HUDEP-2 (cell line): ENCODE measurements at regions not wholly inside any gene's neighbourhood (a gene's known extent, or its start where the extent isn't known, plus 50 kb on each side); places are given as distances from the start of the nearest gene placed in this dataset.

Source experiments
- DNase-seq, 76 experiments: peaks; one replicate each; lab custom pipeline; 2025; ENCODE audit not compliant: unreplicated experiment in 76 of 76; lab: John Stamatoyannopoulos, UW

- no peak for DNase-seq
Measured at GRCh38 chr4:180054291-180054690, 2188.9 kb upstream of the TENM3 start.

- DNase-seq = no peak
Measured at GRCh38 chr4:180057299-180057721, 2185.9 kb upstream of the TENM3 start.

DNA sequence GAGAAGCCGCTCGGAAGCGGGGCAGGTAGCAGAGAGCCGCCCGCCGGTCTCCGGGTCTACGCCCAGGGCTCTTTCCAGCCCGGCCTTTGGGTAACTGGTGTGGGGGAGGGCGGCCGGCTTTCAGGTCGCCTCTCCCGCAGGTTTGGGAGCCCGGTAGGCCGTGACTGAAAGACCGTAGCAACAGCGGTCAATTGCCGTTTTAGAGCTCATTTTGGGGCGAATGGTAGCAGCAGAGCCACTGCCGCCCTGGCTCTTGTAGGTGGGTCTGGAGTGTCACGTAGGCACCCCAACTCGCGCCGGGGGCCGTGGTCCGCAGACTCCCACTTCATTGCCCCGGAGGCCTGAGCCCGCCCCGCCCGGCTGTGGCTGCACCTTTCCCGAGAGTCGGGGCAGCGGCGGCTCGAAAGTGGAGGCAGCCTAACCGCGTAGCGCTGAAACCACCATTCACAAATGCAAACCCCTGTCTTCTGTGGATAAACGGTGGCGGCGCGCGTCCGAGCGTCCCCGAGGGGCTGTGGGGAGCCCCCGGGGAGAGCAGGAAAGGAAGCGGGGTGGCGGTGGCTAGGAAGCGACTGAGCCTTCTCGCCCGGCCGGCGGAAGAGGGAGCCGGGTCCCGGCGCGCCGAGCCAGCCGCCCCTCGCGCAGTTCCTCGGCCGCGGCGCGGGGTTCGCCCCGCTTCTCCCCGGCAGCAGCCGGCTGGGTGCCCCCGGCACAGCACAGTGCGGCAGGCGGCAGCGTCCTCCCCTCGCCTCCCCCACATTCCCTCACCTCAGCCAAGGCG is 2185.1 kb upstream of the TENM3 start:
- DNase-seq = no peak

- no peak for DNase-seq
Measured at GRCh38 chr4:180058691-180059215, 2184.4 kb upstream of the TENM3 start.

- DNase-seq = no peak
Measured at GRCh38 chr4:180059216-180059881, 2183.9 kb upstream of the TENM3 start.

GRCh38 chr4:180060159-180060889 is 2182.9 kb upstream of the TENM3 start:
- DNase-seq = no peak

DNA sequence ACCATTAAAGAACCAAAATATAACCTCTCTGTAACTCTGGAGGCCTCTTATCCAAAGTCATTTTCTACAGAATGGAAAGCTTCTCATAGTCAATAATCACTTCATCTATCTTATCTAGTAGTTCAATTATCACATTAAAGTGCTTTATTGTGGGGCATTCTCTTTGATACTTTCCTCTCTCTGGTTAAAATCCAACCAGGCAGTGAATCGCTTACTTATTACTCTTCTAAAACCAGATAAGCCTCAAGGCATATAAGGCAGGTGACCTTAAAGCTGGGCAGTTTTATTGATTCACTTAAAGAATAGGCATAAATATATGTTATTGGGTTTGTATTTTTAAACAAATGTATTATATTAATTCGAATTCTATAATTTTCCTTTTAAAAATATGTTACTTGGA is 2162.1 kb upstream of the TENM3 start:
- DNase-seq = no peak

DNA sequence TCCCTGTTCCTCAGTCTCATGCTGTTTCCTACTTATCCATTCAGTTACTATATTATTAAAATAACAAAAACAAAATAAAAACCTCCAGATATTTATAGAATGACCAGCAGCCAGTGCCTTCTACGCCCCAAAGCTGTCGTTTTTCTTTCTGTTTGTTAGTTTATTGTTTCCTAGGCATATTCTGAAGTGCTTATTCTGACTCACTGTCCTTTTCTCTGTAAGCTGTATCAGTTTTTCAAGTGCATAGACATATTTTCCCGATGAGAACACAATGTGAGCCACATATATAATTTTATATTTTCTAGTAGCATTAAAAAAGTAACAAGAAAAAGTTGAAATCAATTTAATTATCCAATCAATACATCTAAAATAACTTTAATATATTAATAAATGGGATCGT is 2158.6 kb upstream of the TENM3 start:
- DNase-seq = no peak

GRCh38 chr4:180086480-180087190 is 2156.6 kb upstream of the TENM3 start:
- DNase-seq = no peak

DNA sequence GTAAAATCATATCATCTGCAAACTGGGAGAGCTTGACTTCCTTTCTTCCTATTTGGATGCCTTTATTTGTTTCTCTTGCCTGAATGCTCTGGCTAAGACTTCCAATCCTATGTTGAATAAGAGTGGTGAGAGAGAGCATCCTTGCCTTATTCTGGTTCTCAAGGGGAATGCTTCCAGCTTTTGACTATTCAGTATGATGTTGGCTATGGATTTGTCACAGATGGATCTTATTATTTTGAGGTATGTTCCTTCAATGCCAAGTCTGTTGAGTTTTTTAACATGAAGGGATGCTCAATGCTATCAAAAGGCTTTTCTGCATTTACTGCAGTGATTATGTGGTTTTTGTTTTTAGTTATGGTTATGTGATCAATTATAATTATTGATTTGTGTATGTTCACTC is 2144.6 kb upstream of the TENM3 start:
- DNase-seq = no peak

GRCh38 chr4:180099957-180100356 is 2143.2 kb upstream of the TENM3 start:
- no peak for DNase-seq

DNA sequence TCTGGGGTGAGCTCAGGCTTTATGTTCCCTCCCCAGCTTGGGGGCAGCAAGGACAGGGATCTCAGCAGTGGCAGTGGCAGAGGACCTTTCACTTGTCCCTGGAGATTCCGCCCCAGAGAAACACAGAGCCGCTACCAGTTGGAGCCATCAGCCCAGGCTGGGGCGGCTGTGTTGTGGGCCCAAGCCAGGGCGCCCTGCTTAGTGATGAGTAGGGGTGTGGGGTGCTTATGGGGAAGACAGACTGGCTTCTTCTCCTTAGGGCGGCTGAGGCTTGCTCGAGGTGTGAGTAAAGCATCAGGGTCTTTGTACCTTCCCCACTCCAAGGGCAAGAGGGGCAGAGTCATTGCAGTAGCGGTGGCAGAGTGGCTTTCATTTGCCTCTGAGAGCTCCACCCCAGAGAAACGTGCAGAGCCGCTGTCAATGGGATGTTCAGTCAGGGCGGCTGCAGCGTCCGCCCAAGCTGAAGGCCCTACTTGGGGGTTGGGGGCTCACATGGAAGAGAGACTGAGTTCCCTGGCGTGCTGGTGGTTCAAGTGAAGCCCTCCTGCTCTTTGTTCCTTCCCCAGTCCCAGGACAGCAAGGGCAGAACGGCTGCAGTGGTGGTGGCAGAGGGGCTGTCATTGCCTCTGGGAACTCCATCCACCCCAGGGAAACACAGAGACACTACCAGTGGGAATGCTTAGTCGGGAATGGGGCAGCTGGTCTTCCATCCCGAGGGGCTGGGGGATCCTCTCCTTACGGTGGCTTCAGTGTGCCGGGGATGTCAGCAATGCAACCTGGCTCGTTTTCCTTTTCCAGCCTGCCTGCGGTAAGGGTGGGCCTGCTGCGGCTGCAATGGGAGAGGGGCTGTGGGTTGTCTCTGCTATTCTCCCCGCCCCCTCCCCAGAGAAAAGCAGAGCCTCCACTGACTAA is 2142.5 kb upstream of the TENM3 start:
- DNase-seq = no peak

DNA sequence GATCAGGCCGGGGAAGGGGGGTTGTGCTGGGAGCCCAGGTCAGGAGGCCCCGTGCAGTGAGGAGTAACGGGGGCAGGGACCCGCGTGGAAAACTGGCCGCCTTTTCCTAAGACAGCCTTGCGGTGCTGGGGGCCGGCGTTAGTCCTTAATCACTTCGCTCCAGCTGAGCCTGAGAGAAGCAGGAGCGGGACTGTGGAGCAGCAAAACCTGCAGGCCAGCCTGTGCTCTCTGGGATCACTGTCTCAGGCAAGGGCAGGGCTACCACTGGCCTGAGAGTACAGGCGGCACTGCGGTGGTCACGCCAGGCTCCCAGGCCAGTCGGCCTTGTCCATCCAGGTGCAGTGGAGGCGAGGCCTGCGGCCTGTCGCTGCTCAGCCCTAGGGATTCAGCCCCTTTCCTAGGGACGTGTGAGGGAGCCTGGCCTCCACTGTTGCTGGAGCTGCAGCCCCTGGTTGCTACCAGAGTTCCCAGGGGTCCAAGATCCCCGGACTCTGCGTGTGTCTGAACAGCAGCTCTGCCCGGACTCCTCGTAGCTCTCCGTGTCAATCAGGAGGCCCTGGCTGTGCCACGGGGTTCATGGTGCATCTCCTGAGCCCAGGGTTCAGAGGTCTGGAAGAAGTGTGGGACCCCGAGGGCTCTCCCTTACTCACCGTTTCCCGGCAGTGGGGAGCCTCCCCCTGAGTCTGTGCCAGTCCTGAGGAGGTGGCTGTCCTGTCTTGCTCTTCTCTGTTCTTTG is 2141.7 kb upstream of the TENM3 start:
- no peak for DNase-seq

- DNase-seq = no peak
Measured at GRCh38 chr4:180103794-180104193, 2139.4 kb upstream of the TENM3 start.

- no peak for DNase-seq
Measured at GRCh38 chr4:180105362-180105761, 2137.8 kb upstream of the TENM3 start.

DNA sequence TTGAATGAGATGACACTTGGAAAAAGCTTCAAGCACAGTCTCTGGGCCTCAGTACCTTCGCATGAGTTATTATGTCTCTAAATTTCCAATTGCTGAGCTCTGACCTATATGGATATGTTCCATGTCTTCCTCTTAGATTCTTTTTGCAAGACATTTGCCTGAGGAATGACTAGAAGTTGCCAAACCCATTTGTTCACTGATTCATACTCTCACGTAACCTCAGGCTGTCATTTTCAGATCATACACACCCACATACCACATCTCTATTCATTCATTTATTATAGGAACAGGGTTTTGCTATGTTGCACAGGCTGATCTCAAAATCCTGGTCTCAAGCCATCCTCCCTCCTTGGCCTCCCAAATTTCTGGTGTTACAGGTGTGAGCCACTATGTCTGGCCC is 2137.1 kb upstream of the TENM3 start:
- DNase-seq = no peak

- DNase-seq = no peak
Measured at GRCh38 chr4:180106997-180107396, 2136.2 kb upstream of the TENM3 start.

GRCh38 chr4:180116840-180117239 is 2126.4 kb upstream of the TENM3 start:
- no peak for DNase-seq

GRCh38 chr4:180120068-180120467 is 2123.1 kb upstream of the TENM3 start:
- DNase-seq = no peak
